HL-60 (cell line): ENCODE measurements at regions not wholly inside any gene's neighbourhood (a gene's known extent, or its start where the extent isn't known, plus 50 kb on each side); places are given as distances from the start of the nearest gene placed in this dataset.
"Not testable (repeated sequence)": the region's sequence is repeated elsewhere in the genome, so short reads cannot be mapped to it uniquely, and the experiment has no call there.

Source experiments
- CTCF ChIP-seq: IDR thresholded peaks from one replicate; pipeline ENCODE4 v1.5.1; 2011; ENCODE audit warnings: low read length, control low read depth, inconsistent platforms; ENCODE audit not compliant: insufficient read depth
- GABPA ChIP-seq: IDR thresholded peaks from 2 replicates; pipeline ENCODE4 v1.6.1; 2012; ENCODE audit warnings: low read depth

GRCh38 chr2:52006821-52007366 is 975.0 kb upstream of the NRXN1 start:
- not testable (repeated sequence) for TF ChIP-seq CTCF, GABPA
